GM19238 (cell line): ENCODE measurements at regions not wholly inside any gene's neighbourhood (a gene's known extent, or its start where the extent isn't known, plus 50 kb on each side); places are given as distances from the start of the nearest gene placed in this dataset.

Experiments used
- DNase-seq: peaks from one replicate; pipeline ENCODE4 v3.0.0; 2011; ENCODE audit warnings: low spot score; ENCODE audit not compliant: insufficient read length

DNA sequence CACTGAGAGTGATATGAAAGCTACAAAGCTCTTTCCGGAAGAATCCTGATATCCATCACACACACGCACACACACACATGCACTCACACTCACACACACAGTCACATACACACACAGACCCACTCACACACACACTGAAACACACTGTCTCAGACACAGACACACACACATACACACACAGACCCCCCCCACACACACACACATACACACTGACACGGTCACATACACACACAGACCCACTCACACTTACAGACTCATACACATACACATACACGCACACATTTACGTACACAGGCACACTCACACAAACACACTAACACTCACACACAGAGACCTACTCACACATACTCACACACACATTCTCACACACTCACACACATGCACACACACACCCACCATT lies 58.6 kb downstream of the LIG4 start:
- DNase-seq: no peak

DNA sequence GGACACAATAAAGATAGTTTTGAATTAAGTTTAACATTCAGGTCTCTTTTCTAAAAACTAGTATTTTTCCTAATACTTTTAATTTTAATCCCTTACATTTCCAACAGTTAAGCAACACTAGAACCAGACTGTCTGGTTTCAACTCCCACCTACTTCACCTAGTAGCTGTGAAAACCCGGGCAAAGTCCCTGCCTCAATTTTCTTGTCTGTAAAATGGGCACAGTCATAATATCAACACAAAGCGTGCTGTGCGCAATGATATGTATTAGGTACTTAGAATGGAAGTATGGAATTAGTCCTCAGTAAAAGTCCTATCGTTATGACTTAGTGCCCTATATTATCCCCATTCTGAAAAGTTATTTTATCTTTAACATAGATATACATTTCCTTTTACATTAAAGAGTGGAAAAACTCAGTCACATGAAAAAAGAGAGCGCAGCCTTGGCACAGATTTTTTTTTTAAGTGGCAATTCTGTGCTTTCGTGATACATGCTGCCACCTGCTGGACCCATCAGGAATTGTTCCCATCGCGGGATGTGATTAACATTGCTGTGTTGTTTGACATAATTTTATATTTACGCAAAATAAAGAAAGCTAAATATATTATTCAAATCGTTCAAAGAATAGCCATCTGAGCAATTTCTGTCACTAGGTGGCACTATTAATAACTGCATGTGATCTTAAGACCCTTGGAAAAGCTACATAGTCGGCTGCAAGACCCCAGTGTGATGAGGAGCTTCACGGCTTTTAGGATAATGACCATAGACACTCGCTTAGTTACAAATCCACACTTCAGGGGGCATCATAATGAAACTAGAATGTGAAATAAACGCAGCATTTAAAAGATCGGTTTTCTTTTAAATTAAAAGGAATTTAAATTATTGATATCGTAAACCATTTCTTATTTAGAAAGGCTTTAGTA lies 59.9 kb downstream of the LIG4 start:
- DNase-seq: peak; percentile 9

DNA sequence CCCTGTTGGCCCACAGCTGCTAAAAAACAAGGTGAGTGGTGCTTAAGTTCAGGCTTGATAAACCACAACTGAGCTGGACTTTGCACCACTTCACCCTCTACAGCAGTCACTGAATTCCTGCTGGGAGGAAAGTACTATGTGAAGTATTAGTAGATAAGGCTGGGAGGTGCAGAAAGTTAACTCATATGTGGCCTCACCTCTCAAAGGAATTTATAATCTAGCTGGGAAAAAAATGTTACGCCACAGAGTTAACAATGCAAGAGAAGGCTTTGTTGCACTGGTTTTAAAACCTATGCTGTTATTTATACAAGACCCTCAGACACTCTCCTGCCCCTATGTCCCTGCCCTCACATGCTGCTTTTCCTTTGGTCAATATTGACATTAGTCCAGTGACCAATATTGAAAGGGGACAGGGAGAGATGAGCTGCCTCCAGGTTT lies 60.9 kb downstream of the LIG4 start:
- DNase-seq: no peak

DNA sequence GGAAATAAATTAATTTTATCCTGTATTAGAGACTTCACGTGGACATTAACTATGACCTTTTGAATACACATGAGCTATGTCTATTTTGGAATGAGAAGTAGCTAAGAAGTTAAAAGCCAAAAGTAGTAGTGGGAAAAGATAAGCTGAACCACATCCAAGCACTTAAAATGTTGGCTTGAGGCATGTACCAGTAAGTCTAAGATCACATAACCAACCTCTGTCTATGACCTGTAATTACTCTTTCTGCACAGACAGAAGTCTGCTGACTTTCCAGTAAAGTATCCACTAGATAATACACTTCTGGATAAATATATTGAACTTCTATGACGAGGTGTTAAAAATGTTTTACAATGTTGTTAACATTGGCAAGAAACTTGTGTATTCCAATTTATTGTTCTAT lies 68.7 kb downstream of the LIG4 start:
- DNase-seq: no peak

DNA sequence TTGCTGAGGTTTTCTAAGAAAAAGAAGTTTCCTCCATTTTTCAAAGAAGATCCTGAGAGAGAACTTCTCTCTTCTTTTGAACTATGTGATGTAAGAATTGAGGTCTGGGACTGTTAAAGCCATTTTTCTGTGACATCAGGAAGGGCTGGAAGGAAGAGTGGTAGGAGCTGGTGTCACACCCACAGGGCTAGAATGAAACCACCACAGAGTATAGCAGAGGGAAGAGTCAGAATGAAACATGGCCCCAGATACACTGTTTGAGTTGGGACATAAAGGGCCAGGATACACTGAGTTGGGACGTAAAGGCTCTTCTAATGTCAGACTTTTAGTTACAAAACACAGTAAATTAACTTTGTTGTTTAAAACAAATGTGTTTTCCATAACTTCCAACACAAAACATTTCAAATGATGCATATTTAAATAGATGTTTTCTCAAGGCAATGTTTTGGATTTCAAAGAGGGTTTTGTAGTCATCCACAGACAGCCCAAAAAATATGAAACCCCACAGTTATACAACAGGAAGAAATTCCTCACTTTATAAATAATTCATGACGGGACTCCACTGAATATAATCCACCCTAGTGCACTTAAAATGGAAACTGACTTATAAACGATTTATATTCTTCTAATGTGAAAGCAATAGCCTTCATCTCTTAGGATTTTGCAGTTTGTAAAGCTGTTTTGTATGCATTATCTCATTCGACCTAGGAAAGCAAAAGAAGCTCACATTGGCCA lies 72.5 kb downstream of the LIG4 start:
- no peak for DNase-seq

DNA sequence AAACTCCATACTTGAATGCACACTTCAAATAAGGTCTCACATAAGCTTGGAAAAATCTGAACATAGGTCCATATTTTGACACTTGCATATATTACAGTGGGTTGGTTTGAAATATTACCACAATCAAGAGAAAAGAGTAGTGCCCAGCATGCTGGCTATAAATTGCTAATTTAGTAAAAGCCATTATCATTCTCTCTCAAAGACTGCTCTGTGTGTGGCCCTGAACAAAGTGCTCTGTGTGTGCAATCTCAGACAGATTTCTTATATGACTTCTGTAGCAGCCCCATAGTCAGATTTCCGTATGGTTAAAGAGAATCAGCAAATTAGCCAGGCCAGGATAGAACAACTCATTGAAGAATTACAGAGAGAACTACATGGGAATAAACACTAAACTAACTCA lies 78.2 kb downstream of the LIG4 start:
- no peak for DNase-seq

DNA sequence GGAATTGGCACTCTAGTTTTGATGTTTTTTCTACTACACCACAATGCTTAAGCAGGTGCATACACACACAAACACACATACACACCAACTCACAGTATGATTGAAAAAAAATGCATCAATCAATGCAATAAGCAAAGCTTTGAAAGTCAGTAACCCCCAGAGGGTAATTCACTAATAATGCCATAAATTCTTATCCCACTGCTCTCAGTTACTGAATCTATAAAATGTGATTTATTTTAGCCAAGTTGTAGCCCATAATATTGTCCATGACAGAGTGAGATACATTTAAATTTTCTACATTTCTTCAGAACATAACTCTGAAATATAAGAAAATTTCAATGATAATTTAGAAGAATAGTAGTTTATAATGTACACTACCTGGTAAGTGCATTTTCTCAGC lies 87.9 kb downstream of the LIG4 start:
- no peak for DNase-seq

DNA sequence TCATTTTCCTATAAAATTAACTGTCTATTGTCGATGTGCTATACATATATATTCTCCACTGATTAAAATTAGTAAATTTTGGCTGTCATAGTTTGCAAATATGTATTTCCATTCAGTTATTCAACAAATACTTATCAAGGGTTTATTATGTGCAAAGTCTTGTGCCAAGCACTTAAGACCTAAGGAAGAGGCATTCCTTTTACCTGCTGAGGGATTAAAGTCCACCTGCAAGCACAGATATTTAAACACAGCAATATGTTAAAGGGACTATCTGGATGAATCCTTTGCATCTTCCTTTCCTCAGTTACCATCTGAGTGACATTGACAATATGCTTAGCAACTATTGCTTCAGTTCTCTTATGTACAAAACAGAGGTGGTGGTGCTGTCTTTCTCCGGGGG lies 89.3 kb downstream of the LIG4 start:
- DNase-seq: no peak

DNA sequence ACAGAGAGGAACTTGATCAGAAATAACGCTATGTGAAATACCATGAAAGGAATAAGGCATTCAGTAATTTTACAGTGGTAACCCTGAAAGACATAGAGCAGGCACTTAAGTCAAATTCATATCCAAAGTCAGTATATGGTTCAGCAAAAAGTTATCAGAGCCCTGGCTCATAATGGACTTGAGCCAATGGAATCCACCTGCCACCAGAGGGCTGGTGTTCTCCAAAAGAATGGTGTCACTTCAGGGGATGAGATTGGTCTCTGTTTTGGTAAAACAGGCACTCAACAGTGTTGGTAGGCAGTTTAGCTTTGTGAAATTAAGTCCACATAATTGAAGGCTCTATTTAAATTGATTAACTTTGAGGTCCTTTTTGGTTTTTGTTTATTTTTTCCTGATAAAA lies 93.9 kb downstream of the LIG4 start:
- no peak for DNase-seq

DNA sequence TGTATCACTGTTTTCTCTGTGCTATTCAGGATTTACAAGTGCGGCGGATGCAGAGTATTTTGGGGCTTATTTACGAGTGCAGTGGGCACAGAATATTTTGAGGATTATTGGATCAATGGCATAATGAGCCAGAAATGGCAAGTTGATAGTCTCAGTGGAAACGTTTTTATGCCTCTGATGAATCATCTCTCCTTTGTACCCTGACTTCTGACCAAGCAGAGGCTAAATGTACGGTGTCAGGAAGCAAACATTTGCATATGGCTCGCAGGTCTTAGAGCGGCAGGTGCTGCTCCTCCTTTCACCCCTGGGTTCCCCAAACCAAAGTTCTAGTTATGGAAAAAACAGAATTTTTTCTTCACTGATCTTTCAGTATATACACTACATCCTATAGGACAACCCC lies 94.5 kb downstream of the LIG4 start:
- DNase-seq: no peak

DNA sequence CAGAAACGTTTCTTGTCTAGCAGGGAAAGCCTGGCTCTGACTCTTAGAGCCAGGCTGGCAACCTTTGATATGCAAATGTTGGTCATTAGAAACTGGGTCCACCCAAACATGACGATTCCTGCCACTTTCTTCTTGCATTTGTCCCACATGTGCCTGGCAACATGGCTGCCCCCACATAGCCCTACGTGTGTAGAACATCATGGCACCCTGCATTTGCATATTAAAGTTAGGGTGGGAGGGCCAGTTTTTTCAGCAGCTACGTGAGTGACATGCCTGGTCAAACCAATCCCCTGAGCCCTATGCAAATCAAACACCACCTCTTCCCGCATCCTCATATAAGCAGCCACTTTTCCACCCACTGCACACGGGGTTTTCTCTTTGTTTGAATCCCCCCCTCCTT lies 95.0 kb downstream of the LIG4 start:
- DNase-seq: no peak

DNA sequence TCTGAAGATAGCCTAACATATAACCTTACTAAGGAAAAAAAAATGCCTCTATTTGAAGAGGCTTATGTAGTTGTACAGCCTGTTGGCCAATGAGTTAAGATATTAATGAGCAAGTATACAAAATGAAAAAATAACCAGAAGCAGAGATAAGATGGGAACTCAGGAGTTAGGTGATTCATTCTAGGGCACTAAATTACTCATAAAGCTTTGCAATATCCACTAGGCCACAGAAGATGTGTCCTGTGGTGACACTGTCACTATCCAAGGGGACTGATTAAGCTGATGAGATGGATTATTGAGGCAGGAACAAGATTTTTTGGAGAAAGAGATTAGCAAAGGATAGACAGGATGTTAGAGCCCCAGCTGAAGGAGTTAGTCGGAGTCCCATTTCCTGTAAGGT lies 99.6 kb downstream of the LIG4 start:
- no peak for DNase-seq

DNA sequence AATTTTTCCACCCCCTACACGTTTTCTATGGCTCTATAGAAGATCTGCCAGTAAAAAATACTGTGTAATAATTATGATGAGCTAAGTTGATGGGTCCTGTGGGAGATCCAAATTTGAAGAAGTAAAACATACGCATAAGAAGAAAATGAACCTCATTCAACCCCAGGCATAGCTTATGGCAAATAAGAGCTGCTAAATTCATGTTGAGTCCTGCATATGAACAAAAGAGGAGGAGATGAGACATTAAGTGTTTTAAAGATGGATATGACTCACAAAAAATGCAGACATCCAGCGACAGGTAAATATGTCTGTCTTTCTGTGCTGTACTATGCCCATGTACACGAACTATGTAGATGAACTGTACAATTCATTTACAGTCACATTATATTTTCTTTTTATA lies 101.9 kb downstream of the LIG4 start:
- no peak for DNase-seq

DNA sequence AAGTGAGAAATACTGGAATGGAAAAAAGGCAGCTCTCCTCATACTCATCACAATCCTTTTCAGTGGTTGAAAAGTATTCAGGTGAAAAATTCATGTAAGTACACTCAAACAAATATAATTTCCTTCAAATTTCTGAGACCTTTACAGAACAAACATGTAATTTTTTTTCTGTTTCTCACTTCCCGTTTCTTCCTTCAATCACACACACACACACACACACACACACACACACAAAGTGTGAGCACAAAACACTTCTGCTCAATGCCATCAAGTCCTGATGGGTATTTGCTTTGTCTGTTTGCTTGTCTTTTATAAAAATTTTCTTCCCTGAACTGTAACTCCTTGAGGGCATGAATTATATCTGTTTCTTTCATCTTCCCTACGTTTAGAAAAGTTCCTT lies 110.6 kb downstream of the LIG4 start:
- DNase-seq: no peak

DNA sequence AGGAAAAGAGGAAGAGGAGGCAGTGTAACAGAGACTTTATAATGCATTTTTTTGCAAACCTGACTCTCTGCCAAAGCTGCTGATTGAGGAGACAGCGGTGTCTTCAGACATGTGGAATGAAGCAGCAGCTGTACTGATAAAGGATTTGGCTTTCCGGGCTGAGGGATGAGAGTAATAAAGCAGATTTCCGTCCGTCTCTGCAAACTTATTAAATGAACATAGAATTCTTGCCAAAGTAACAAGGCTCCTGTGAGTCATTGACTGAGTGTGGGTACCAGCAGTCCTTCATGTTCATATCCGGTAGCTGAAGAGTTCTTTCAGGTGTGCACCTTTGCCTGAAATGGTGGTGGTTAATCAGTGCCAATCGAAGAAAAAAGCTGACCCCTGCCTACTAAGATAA lies 112.6 kb downstream of the LIG4 start:
- no peak for DNase-seq

DNA sequence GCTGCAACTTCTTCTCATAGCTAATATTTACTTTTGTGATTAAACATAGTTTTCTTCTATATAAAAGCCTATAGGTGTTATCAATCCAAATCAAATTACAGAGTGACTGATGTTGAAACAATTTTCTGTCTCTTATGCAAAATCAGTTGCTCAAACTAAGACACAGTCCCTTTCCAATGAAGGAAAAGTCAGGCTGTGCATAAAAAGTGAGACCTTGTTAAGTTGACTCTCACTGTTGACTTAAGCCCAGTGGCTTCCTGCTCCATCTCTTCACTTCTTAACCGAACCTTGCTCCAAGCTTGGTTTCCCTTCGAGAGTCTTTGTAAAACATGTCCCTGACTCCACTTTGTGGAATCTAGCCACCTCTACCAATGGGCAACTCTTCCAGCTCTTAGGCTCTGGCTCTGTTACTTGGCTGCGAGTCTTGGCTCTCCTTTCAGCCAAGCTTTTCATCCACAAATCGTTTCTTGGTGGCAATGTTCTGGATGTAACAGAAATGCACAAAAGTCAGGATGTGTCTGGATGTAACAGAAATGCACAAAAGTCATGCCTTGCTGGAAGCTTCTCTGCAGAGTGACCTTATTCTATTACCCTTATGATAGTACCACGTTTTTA lies 118.9 kb downstream of the LIG4 start:
- DNase-seq: no peak

DNA sequence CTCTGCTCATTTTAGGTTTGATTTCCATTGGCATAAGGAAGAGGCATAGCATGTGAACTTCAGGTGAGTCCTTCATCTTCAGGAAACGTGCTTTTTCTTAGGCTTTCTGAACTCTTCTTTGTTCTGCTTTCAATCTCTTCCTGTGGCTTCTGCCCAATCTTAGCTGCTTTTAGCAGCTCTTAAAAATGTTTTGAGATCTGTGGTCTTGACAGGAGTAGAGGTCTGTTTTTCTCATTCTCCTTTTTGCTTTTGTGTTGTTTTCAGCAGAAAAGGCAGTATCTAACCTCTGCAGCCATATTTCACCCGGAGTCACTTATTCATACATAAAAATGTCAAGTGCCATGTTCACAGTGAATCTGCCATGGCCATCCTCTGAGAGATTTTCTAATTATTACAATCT lies 120.3 kb downstream of the LIG4 start:
- DNase-seq: no peak

DNA sequence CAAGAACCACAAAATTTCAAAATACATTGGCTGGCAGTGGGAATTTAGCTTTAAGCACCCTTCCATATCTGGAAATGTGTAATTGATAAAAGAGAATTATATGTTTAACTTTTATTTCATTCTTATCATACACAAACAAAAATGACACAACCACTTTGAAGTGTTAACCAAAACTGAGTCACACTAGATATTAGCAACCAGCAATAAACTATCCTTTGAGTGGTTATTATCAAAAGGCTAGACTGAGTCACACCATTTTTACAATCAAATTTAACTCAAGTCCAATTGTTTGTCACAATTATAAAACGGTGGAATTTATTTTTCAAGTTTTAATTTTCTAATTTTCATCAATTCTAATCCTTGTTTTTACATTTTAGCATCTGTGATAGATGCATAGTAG lies 121.7 kb downstream of the LIG4 start:
- DNase-seq: no peak

DNA sequence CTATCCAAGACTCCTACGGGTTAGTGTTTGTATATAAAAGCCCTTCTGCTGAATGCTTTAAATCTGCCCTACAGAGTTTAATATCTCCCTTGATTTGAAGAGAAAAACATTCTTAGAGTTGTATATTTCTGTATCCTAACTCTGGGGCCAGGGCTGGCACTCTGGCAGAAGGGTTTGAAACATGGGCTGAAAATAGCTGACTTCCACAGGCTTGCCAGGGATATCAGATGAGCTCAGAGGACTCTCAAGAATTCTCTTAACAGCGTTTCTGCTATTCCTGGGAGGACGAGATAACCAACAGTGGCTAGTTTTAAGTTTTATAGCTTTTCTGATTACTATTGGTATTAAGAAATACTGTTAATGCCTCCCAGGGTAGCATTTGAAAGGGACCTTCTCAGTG lies 127.5 kb downstream of the LIG4 start:
- no peak for DNase-seq

DNA sequence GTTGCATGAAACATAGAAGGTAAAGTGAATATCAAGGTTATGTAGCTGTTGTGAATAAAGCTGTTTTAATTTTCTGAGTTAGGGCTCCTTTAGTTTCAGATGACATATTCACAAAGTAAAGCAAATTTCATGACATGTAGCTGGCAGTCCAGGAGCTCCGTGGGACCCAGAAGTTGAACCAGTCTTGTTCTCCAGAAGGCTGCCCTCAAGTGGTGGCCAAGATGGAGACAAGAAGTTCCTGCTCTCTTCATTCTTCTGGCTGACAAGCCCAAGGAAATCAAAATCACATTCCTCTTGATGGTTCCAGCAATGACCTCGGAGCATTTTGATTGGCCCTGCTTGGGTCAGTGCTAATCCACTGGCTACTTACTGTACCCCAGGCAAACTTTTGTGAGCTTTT lies 128.7 kb downstream of the LIG4 start:
- no peak for DNase-seq

DNA sequence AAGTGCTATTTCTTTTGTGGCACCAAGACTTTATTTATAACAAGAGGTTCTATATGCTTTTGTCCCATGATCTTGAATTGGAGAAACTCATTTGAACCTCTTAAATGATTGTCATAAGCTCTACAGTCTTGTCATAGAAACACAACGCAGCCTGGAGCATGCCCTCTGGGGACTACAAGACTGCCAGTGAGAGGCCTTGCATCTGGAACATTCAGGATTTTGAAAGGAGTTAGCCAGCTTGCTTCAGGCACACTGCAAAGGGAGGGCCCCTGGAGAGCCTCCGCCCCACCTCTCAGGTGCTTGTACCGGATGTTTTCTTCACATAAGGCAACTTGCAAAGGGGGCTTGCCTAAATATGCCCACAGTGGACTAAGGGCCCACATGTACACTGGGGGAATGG lies 130.5 kb downstream of the LIG4 start:
- no peak for DNase-seq

DNA sequence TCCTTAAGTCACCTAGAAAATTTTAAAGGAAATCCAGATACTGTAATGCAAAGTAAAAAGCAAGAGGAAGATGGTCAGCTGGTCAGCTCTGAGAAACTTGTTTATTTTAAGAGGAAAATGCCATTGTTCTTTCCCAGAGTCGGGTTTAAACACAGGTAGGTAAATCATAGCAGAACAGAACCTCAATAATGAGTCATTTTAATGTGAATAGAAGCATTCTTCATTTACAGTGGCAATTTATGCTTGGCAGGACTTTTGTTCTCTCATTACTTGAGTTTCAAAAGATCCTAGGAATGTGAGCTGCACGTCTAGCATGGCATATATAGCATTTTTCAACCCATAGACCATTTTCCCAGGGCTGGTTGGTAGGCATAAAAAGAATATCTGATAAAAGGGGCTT lies 132.3 kb downstream of the LIG4 start:
- DNase-seq: no peak
